NCI-H526 (cell line): ENCODE measurements at regions not wholly inside any gene's neighbourhood (a gene's known extent, or its start where the extent isn't known, plus 50 kb on each side); places are given as distances from the start of the nearest gene placed in this dataset.

Source experiments
- DNase-seq, 2 experiments: peaks; one replicate each; lab custom pipeline; 2025; lab: John Stamatoyannopoulos, UW

DNA sequence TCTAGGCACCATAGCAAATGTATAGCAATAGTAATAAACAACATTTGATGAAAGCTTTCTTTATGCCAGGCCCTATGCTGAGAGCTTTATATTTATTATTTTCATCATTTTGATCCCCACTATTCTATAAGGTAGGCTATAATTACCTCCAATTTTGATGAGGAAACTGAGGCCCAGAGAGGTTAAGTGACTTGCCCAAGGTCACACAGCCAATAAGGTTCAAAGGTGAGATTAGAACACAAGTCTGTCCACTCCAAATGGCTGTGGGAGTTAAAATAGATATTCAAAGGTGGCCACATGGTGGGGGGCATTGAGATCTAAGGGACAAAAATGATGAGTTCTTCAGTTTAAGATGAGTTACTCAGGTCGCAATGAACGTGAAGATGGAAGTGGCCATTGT is 269.9 kb downstream of the BMP7 start:
- no peak for DNase-seq

DNA sequence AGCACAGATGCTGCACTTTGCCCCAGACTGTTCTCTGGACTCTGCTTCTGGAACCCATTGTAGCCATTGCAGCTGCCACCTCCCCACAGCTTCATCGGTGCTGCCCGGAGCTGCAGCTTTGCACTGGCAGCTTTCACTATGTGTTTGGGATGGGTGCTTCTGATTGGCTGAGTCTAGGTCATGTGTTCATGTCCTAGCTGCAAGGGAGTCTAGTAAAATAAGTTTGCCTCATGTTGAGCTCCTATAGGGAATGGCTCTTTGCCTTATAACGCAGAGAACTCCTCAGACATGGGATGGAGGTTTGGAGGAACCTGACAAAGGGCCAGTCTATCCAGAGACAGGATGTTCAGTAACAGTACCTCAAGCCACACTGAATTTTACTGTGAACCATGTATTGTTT is 268.0 kb downstream of the BMP7 start:
- DNase-seq = no peak

DNA sequence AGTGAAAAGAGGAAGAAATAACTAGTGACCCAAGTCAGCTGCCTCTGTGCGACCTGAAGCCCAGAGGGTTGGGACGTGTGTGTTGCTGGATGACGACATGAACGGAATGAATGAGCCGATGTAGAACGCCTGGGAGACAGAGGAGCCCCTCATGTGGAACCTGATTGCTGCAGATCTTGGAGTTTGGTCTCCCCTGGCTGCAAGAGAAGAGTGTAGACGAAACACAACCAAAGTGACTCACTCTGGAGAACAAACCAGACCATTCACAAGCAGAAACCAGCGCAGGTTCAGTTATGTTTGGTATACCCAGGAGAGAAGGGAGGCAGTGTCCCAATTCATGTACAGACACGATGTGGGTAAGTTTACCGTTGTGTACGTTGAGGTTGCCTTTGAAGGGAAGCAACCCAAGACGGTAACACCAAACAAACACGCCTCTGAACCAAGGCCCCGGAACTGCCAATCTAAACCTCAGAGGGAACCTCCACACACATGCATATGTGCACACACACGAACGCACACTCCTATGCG is 265.9 kb downstream of the BMP7 start:
- no peak for DNase-seq

DNA sequence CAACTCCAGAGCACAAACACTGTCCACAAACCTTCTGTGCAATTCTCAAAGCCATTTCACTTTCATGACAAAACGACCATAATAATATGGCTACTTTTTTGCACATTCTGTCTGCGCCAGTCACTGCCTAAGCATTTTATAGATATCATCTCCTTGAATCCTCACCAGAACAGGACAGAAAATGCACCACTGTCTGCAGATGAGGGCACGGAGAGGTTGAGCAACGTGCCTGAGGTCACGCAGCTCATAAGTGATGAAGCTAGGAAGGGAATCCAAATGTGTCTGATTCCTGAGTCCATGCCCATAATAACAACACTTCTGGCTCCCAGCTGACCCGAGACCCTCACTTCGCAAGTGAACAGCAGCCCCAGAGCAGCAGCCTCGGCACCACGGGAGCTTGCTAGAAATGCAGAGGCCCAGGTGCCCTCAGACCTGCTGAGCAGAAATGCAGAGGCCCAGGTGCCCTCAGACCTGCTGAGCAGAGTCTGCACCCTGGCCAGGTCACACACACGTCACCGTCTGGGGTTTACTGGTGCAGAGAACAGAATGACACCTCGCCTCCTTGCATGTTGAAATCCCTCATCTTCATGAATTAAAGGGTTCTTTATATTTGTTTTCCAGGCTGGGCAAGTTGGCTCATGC is 265.2 kb downstream of the BMP7 start:
- no peak for DNase-seq

DNA sequence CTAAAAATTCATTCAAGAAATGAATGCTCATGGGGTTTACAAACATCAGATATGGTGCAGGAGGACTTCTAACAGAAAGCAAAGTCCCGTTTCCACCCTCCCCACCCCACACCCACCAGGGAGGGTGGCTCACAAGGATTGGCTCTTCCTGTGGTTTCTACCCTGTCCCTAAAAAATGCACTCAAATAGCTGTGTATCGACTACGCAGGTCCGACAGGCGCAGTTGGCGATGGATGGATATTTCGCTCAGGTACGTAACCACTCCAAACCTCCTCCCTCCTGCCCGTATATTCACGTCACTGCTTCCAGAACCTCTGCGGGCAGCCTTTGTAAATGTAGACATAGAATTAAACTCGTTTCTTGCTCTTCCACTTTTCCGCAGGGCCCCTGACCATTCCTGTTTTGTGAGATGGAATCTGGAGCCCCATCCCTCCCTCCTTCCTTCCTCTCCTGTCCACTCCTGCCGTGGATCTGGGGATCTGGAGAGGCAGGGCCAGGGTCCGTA is 264.3 kb downstream of the BMP7 start:
- no peak for DNase-seq

DNA sequence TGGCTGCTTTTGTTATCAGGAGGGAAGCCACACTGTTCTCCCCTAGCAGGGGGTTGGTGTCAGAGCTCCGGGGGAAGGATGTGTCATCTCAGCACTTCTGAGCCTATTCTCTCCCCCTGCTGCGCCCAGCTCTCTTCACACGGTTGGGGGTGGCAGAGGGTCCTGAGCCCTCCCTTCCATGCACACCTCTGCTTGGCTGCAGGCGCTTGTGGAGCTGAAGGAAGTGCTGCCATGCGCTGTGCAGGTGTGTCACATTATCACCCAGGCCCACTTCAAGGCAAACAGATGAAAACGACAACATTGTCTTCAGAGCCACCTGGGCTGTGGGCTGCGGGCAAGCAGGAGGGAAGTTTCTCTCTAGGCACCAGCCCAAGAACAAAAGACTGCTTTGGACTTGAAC is 263.4 kb downstream of the BMP7 start:
- no peak for DNase-seq

DNA sequence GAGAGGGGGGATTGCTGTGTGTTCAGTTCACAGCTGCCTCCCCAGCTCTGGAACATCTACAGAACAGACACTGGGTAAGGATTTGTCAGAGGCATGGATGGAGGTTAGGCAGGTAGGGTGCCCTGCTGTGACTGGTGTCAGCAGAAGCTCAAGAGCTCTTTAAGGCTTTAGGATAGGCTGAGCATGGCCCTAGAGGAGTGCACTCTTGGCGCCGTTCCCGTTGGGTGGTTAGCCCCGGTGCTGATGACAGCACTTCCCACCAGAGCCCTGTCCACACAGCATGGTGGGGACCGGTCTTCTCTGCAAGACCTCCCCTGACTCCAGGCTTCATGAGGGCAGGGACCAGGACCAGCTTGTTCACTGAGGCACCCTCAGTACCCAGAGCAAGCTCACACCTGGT is 262.0 kb downstream of the BMP7 start:
- no peak for DNase-seq

DNA sequence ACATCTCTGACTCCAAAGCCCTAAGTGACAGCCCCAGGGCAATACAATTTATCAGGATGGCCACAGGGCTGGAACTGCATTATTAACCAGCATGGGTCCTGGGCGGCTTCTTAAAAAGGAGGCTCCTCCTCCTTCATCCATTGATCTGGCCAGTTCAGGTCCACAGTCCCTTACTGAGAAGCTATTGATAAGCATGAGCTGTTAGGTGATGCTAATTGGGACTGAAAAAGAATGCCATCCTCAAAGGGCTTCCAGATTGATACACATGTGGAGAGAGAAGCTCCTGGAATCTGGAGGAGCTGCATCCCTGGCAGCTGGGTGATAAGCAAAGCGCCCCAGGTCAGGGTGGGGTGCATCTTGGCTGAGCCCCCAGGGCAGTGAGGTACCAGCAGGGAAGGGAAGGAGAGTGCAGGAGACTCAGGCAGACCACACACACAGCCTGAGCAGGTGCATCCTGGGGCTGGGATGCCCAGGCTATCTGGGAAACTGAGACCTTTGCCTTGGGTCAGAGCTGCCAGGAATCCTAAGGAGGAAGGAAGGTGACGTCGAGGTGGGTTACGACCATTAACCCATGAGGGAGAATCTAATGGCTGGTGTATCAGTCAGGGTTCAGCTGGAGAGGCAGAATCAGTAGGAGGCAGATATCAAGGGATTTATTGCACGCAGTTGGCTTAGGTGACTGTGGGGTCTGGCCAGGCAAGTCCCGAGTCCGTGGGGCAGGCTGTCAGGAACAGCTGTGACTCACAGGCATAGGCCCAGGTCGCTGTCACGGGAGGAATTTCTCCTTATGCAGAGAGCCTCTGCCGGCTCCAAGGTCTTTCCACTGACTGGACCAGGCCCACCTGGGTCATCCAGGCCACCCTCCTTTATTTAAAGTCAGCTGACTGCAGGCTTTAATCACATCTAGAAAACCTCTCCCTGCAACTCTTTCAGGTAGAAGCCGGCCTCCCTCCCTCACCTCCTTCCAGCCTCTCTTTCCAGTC is 261.2 kb downstream of the BMP7 start:
- DNase-seq = no peak

DNA sequence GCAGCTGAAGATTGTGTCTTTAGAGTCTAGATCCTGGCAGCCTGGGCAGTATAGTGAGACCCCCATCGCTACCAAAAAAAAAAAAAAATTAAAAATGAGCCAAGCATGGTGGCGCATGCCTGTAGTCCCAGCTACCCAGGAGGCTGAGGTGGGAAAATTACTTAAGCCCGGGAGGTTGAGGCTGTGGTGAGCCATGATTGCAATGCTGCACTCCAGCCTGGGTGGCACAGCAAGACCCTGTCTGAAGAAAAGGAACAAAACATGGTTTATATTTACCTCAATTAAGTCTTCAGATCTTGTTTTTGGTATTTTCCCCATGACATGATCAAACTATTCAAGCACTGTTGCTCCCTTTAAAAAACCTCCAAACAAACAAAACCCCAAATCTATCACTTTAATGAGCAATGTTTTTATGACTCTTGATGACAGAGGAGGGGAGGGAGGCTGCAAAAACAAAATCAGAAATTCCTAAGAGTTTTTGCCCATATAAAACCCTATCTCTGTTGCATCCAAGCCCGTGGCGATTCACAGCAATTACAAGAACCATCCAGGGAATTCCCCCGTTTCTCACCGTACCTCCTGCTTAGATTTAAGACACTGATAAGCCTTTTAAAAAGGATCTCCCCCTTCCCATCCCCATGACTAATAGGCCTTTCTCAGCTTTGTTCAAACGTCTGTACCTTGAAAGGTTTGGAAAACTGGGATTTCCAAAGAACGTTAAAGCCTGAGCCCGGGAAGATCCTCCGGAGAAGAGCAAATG is 259.9 kb downstream of the BMP7 start:
- DNase-seq = no peak

DNA sequence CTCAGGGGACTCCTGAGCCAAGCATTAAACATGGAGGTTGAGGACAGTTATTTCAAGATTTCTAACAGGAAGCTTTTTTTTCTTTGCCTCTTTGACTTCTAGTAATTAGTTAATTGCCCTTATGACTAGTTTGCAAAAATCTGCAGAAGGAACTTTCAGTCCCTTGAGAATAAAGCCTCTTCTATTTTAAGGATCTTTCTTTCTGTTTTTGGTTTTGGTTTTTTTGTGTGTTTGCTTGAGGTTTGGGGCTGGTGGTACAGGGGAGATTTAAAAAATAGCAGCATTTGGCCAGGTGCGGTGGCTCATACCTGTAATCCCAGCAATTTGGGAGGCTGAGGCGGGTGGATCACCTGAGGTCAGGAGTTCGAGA is 259.3 kb downstream of the BMP7 start:
- no peak for DNase-seq

DNA sequence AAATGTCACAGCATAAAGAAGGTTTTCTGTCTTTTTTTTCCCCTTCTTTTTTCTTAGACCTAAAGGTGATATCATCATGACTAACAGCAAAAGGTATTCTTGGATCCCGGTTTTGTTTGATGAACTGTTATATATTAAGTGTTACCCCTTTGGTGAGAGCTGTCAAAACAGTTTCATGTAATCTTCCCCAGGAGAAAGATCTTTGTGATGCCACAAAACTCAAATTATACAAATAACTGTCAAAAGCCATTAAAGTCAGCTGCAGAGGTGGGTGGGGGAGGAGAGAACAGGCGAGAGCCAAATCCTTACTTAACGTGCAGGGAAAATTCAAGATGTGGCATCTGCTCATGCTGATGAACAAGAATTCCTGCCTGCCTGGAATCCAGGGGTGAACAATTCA is 258.2 kb downstream of the BMP7 start:
- DNase-seq = no peak

DNA sequence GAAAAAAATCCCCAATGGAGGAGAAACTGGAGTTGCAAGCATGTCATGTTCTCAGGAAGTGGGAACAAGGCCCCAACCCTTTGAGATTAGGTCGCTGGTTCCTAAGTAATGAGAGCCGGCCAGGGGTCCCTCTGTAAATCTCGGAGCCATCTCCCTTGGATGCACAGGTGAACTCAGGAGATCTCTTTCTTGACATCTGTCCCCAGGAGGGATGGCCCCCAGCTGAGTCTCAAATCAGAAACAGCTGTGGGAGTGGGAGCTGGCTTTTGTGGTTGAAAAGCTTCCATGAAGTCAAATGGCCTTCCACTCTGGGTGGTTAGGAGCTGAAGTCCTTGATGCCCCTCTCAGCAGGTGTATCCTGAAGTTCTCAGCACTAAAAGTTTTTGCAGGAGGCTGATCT is 257.1 kb downstream of the BMP7 start:
- no peak for DNase-seq

DNA sequence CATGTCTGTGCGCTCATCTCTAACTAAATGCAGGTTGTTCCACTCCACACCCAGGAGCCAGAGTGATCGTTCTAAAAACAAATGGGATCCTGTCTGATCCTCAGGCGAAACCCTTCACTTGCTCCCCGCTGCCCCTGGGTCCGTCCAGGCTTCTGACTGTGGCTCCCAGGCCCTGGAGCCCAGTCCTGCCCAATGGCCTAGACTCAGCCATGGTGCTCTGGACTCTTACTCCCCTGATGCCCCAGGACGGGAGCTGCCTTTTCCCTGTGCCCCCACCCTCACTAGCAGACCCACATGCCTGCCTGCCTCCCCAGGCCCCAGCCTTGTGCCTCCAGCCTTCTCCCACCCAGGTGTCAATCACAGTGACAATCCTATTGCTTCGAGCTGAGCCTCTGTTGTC is 256.7 kb downstream of the BMP7 start:
- DNase-seq = no peak

DNA sequence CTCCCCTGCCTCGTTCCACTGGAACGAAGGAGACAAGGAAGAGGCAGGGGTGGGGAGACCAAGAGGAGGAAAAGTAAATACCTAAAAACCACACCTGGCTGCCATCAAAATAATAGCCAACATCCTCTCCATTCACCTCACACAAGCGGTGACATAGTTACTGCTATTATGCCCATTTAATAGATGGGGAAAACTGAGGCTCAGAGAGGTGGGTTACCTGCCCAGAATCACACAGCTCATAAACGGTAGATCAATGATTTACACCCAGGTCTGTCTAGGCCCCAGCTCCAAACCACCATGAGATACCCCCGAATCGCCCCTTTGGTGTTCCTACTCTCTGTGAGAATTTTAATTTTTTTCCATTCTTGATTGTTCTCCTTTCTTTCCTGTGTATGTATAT is 253.8 kb downstream of the BMP7 start:
- DNase-seq = no peak

DNA sequence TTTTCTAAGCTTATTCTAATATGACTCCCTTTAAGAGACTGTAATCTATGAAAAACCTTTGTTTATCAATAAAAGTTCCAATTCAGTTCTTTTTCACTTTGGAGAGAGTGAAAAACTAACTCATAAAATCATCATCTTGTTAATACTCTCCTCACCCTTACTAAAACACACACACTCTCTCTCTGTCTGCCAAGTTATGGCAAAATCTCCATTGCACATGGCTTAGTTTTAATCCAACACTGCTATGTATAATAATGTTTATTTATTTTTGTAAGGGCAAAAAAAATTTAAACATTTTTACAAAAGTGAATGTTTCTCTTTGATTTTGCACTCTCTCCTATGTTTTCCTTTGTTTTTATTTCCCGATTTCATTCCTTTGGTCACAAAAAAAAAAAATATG is 253.2 kb downstream of the BMP7 start:
- no peak for DNase-seq

DNA sequence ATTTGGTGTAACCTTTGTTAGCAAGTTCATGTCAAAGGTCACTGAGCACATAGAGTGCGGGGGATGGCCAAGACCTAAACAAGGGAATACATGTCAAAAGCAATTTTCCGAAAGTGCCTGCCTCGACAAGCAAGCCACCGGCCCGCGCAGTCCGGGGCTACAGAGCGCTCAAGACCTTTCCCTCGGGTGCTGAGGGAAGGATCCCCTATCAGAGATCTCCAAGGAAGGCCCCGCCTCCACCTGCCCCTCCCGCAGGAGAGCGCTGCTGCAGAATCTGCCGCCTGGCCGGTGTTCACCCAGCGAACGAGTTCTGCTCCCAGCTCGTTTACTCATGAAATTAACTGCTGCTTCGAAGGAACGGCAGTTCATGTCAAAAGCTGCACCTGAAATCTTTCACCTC is 252.7 kb downstream of the BMP7 start:
- peak; percentile 31 to 87 for DNase-seq

DNA sequence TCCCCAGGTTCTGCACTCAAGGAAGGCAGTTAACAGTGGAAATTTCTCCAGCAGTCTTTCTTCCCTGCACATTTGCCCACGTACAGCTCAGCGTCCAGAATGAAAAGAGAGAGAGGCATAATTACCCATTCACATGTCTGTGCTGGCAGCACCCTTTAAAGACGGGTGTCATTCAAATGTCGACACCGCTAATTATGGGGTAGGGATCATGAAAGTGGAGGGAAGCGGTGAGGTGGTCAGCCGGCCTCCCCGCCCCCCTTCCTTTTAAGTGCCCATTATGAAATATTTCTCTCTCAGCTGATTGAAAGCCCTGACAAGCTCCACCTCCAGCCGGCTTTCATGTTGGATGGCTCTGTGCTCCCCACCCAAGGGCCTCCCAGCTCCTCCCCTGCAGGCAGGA is 246.1 kb downstream of the BMP7 start:
- DNase-seq = no peak

DNA sequence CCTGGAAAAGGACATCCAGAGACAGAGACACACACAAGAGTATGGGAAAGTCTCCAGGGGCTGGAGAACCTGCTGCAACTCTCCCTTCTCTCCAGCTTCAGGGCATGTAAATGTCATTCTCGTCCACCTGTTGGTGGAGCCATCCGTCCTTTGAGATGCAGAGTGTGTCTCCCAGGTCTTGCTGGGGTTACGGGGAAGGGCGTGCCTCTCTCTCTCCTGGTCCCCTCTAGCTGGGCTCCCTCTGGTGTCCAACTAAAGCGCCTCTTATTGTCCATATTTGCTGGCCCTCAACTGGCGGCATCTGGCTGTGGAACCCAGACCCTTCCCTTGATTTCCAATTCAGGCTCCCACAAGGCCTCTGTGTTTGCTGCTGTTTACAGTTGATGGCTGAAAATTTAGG is 244.1 kb downstream of the BMP7 start:
- peak in 1 of 2 experiments; percentile 48 for DNase-seq

DNA sequence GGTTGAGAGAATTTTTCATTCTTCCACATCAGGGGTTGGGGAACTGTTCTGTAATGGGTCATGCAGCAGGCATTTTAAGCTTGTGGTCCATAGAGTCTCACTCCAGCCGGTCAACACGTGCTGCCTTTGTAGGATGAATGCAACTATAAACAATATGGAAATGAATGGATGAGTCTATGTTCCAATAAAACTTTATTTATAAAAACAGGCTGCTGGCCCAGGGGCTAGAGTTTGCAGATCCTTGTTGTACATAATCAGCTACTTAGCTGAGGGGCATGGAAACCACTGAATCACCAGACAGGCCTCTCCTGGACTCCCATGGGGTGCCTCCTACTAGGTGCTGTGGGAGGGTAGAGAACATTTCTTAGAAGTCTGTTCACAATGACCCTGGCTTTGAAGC is 243.4 kb downstream of the BMP7 start:
- DNase-seq = no peak

DNA sequence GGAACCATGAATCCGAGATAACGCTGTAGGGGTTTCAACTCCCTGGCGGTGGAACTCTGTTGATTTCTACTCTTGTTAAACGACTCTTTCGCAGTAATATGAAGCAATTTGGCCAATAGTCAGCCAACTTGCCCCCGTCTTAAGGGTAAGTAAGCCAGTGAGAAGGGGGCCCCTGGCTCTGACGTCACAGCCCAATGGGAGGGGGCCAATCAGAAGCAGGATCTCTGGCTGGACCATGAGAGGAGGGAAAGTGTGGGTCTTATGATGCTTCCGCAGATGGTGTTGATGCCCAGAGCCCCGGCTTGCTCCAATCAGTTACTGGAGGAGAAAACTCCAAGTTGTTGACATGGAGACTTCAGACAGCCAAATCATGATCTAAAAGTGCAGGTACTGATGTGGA is 242.4 kb downstream of the BMP7 start:
- DNase-seq = no peak

DNA sequence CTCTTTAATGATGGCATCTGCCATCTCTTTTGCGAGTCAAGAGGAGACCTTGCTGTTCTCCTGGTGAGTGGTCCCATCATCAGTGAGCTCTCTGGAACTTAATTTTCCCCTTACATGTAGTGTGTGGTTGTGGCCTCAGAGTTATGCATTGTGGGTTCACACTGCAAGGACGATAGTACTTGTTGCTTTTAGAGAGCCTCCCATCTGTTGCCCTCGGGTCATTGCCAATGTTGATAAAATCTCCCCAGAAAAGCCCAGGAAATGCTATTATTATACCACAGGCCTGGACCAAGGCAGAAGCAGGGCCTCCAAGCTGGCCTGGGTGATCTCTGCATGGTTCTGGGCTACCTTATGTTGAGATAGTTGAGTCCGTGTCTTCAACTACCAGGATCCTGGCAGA is 241.6 kb downstream of the BMP7 start:
- DNase-seq = no peak

DNA sequence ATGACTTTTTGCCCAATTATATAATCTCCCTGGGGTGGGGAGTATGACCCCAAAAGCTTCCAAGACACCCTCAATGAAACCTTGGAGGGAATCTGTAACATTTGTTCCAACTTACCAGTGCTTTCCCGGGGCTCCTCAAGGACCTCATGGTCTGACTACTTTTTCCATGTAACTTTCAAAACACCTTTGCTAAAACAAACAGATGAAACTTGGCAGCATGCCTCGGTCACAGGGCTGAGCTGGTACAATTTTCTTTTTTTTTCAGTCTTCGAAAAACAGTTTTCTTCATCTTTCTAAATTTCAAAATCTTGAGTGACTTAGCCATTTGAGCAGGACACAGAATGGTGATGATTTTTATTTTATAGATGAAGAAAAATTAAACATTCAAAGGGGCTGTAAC is 241.2 kb downstream of the BMP7 start:
- DNase-seq = no peak
